HG02588 (cell line): ENCODE measurements at regions not wholly inside any gene's neighbourhood (a gene's known extent, or its start where the extent isn't known, plus 50 kb on each side); places are given as distances from the start of the nearest gene placed in this dataset.
"Not testable (repeated sequence)": the region's sequence is repeated elsewhere in the genome, so short reads cannot be mapped to it uniquely, and the experiment has no call there.

Experiments used
- ATAC-seq: cut with Tn5 transposase; IDR thresholded peaks from one replicate; pipeline ENCODE4 v1.9.1; 2021; ENCODE audit warnings: mild to moderate bottlenecking, moderate library complexity; ENCODE audit not compliant: unreplicated experiment

- no peak for ATAC-seq
These were observed 51.1 kb downstream of the DOP1B start for GRCh38 chr21:36207577-36208320.

GRCh38 chr21:36208326-36209013, 51.8 kb downstream of the DOP1B start:
- no peak for ATAC-seq

GRCh38 chr21:36209626-36210171, 53.1 kb downstream of the DOP1B start:
- no peak for ATAC-seq

GRCh38 chr21:36210779-36211659, 54.4 kb downstream of the DOP1B start:
- ATAC-seq = no peak

GRCh38 chr21:36211660-36212512, 55.3 kb downstream of the DOP1B start:
- ATAC-seq = no peak

GRCh38 chr21:36212513-36212780, 55.8 kb downstream of the DOP1B start:
- ATAC-seq = no peak

- no peak for ATAC-seq
These were observed 57.9 kb downstream of the DOP1B start for GRCh38 chr21:36214561-36214960.

GRCh38 chr21:36217743-36218142, 61.1 kb downstream of the DOP1B start:
- no peak for ATAC-seq

- no peak for ATAC-seq
These were observed 62.1 kb downstream of the DOP1B start for GRCh38 chr21:36218691-36219090.

GRCh38 chr21:36223451-36223850, 66.8 kb downstream of the DOP1B start:
- no peak for ATAC-seq

- no peak for ATAC-seq
These were observed 72.6 kb downstream of the DOP1B start for GRCh38 chr21:36229181-36229580.

GRCh38 chr21:36231444-36231843, 74.8 kb downstream of the DOP1B start:
- not testable (repeated sequence) for ATAC-seq

- no peak for ATAC-seq
These were observed 76.0 kb downstream of the DOP1B start for GRCh38 chr21:36232641-36233040.

- no peak for ATAC-seq
These were observed 78.5 kb downstream of the DOP1B start for GRCh38 chr21:36235058-36235582.

GRCh38 chr21:36236052-36236730, 79.6 kb downstream of the DOP1B start:
- ATAC-seq = no peak

- ATAC-seq = no peak
These were observed 80.8 kb downstream of the DOP1B start for GRCh38 chr21:36237441-36237840.

- no peak for ATAC-seq
These were observed 80.4 kb upstream of the MORC3 start for GRCh38 chr21:36239585-36239984.

- ATAC-seq = no peak
These were observed 78.3 kb upstream of the MORC3 start for GRCh38 chr21:36241717-36242116.

- ATAC-seq = no peak
These were observed 74.9 kb upstream of the MORC3 start for GRCh38 chr21:36245115-36245514.

GRCh38 chr21:36245649-36246048, 74.3 kb upstream of the MORC3 start:
- no peak for ATAC-seq
